GM12878 (cell line): ENCODE measurements at regions not wholly inside any gene's neighbourhood (a gene's known extent, or its start where the extent isn't known, plus 50 kb on each side); places are given as distances from the start of the nearest gene placed in this dataset.

ENCODE experiments used
- ATAC-seq: fragments of 200-7000 bp; cut with Tn5 transposase; 3 replicates; pipeline ENCODE4 v1.9.1; 2020; ENCODE audit warnings: mild to moderate bottlenecking, moderate library complexity
- BruUV-seq: library from RNA; stranded (reverse); fragments of 400-500 nt; replicated peaks from 2 replicates; lab custom pipeline; 2021; lab: Mats Ljungman, UMichigan
- CTCF ChIA-PET: fragments of 300-600 bp; sonication (Branson Sonifier 250); formaldehyde crosslinking; extraction: SDS; loops from one replicate; lab custom pipeline; 2021; ENCODE audit warnings: inconsistent platforms; lab: Yijun Ruan, JAX
- POLR2A ChIA-PET: fragments of 350-600 bp; formaldehyde crosslinking; extraction: SDS; loops from one replicate; lab custom pipeline; 2021; ENCODE audit warnings: inconsistent platforms; lab: Charles Lee
- RAD21 ChIA-PET: fragments of 300-600 bp; sonication (Branson Sonifier 250); formaldehyde crosslinking; loops from one replicate; lab custom pipeline; 2023; ENCODE audit warnings: antibody characterized with exemption; ENCODE audit not compliant: unreplicated experiment; lab: Charles Lee
- SMC1A ChIA-PET: fragments of 300-600 bp; sonication (Branson Sonifier 250); formaldehyde crosslinking; loops from one replicate; lab custom pipeline; 2023; ENCODE audit not compliant: unreplicated experiment, uncharacterized antibody; lab: Charles Lee
- DNase-seq: peaks from one replicate; pipeline ENCODE4 v3.0.0-alpha.2; 2011; ENCODE audit warnings: low read depth, low spot score
- FAIRE-seq: peaks from 3 replicates; lab custom pipeline; 2011; peaks lifted over from hg19 to GRCh38; lab: Jason Lieb, UNC
- H2AFZ ChIP-seq: 2 replicates; pipeline ENCODE4 v1.6.0; 2011; ENCODE audit warnings: low read depth, low read length, control low read depth; ENCODE audit not compliant: control insufficient read depth
- H3K27ac ChIP-seq: 2 replicates; pipeline ENCODE4 v1.5.1; 2011; ENCODE audit warnings: control low read depth; ENCODE audit not compliant: control insufficient read depth, insufficient read depth
- H3K27me3 ChIP-seq, 2 experiments: replicated peaks in 1 of 2; 2 replicates each; pipeline versions ENCODE4 v1.6.0 to v1.6.1; 2011; ENCODE audit warnings: low read length in 1 of 2; ENCODE audit not compliant: control insufficient read depth in 2 of 2, insufficient read depth in 2 of 2
- H3K36me3 ChIP-seq, 2 experiments: 2 replicates each; pipeline ENCODE4 v1.5.1; 2011; ENCODE audit warnings: low read length in 1 of 2; ENCODE audit not compliant: control insufficient read depth in 2 of 2, insufficient read depth in 2 of 2
- H3K4me1 ChIP-seq: 2 replicates; pipeline ENCODE4 v1.6.1; 2011; ENCODE audit warnings: mild to moderate bottlenecking, low read length, moderate library complexity, mixed read lengths; ENCODE audit not compliant: control insufficient read depth, insufficient read depth
- H3K4me2 ChIP-seq: 2 replicates; pipeline ENCODE4 v1.6.0; 2011; ENCODE audit warnings: control low read depth; ENCODE audit not compliant: control insufficient read depth, insufficient read depth
- H3K4me3 ChIP-seq: fragments of 200-600 bp; sonication (generic); 2 replicates; pipeline ENCODE4 v1.5.1; 2016
- H3K79me2 ChIP-seq: 2 replicates; pipeline ENCODE4 v1.6.0; 2011; ENCODE audit warnings: low read length; ENCODE audit not compliant: control insufficient read depth, insufficient read depth
- H3K9ac ChIP-seq: 2 replicates; pipeline ENCODE4 v1.8.0; 2011; ENCODE audit warnings: low read length, control low read depth, mixed read lengths; ENCODE audit not compliant: control insufficient read depth, insufficient read depth
- H3K9me3 ChIP-seq: replicated peaks from 3 replicates; pipeline ENCODE4 v1.5.1; 2011; ENCODE audit warnings: mild to moderate bottlenecking, low read length; ENCODE audit not compliant: control insufficient read depth, insufficient read depth
- H4K20me1 ChIP-seq: 2 replicates; pipeline ENCODE4 v1.6.0; 2011; ENCODE audit not compliant: control insufficient read depth, insufficient read depth
- CHD2 ChIP-seq: IDR thresholded peaks from 2 replicates; pipeline ENCODE4 v1.6.1; 2011; ENCODE audit warnings: low read depth, low read length, improper control_type of control experiment, borderline replicate concordance
- CREB1 ChIP-seq: IDR thresholded peaks from 2 replicates; pipeline ENCODE4 v1.6.1; 2012; ENCODE audit warnings: low read depth, mild to moderate bottlenecking, inconsistent platforms
- IKZF2 ChIP-seq, 2 experiments: fragments of 450-650 bp; IDR thresholded peaks; 2 replicates each; pipeline ENCODE4 v1.6.1; 2017; ENCODE audit warnings: mild to moderate bottlenecking in 2 of 2, moderate library complexity in 2 of 2
- JUND ChIP-seq: IDR thresholded peaks from 2 replicates; pipeline ENCODE4 v1.6.1; 2012; ENCODE audit warnings: low read depth, mild to moderate bottlenecking, low read length, improper control_type of control experiment, moderate library complexity
- NBN ChIP-seq: fragments of 450-650 bp; IDR thresholded peaks from 2 replicates; pipeline ENCODE4 v1.6.1; 2016
- POLR2AphosphoS2 ChIP-seq: IDR thresholded peaks from 2 replicates; pipeline ENCODE4 v1.6.1; 2011; ENCODE audit warnings: low read depth, mild to moderate bottlenecking, low read length, improper control_type of control experiment, moderate library complexity
- RBBP5 ChIP-seq: fragments of 200-600 bp; sonication (generic); conservative IDR thresholded peaks from 2 replicates; pipeline ENCODE4 v1.6.1; 2016
- STAT1 ChIP-seq: fragments of 450-650 bp; conservative IDR thresholded peaks from 2 replicates; pipeline ENCODE4 v1.6.1; 2014; ENCODE audit warnings: antibody characterized with exemption, mild to moderate bottlenecking
- SUZ12 ChIP-seq: fragments of 200-600 bp; sonication (generic); IDR thresholded peaks from one replicate; pipeline ENCODE4 v1.6.1; 2018; ENCODE audit warnings: antibody characterized with exemption, mild to moderate bottlenecking; ENCODE audit not compliant: unreplicated experiment
- TCF7 ChIP-seq: IDR thresholded peaks from 2 replicates; pipeline ENCODE4 v1.6.1; 2014; ENCODE audit warnings: antibody characterized with exemption, borderline replicate concordance
- ZNF592 ChIP-seq: fragments of 450-650 bp; IDR thresholded peaks from 2 replicates; pipeline ENCODE4 v1.6.1; 2017; ENCODE audit warnings: mild to moderate bottlenecking, moderate library complexity
- ZSCAN29 ChIP-seq: fragments of 450-650 bp; IDR thresholded peaks from 2 replicates; pipeline ENCODE4 v1.6.1; 2017; ENCODE audit warnings: mild to moderate bottlenecking, moderate library complexity
- in situ Hi-C: fragments of 300-500 bp; cut with MboI; formaldehyde crosslinking; loops from 9 replicates; pipeline ENCODE4 v1.14.3; 2018; ENCODE audit warnings: mixed read lengths
- intact Hi-C: fragments of 100-400 bp; cut with micrococcal nuclease; formaldehyde crosslinking; loops from one replicate; pipeline ENCODE4 v1.14.2; 2022; ENCODE audit not compliant: unreplicated experiment
- TF ChIP-seq, protein P1 (sequence below): fragments of 450-650 bp; IDR thresholded peaks from 2 replicates; pipeline ENCODE4 v1.6.1; 2016; ENCODE audit warnings: mild to moderate bottlenecking, moderate library complexity, borderline replicate concordance
- TF ChIP-seq, protein P2 (sequence below): fragments of 450-650 bp; IDR thresholded peaks from 2 replicates; pipeline ENCODE4 v1.6.1; 2016; ENCODE audit warnings: mild to moderate bottlenecking
- TF ChIP-seq, protein P3 (sequence below): IDR thresholded peaks from 2 replicates; pipeline ENCODE4 v1.6.1; 2011; ENCODE audit warnings: mild to moderate bottlenecking, low read depth, low read length, moderate library complexity; ENCODE audit not compliant: insufficient replicate concordance

DNA sequence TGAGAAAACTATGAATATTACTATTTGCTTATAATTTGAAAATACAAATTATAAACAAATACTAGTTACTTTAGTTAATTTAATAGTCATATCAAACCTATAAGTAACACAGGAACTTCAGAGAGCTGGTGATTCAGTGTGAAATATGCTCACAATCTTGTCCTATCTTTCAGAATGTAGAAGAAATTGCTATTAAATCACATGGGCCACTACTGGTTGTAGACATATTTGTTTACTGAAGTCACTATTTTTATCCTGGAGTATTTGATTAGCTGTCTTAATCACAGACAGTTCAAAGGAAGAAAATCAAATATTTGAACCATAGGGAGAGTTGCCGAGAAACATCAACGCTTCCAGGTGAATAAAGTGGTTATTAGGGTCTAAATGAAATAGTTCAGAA, 187.6 kb upstream of the ANO3 start (continued):
- TF ChIP-seq, protein P1, sequence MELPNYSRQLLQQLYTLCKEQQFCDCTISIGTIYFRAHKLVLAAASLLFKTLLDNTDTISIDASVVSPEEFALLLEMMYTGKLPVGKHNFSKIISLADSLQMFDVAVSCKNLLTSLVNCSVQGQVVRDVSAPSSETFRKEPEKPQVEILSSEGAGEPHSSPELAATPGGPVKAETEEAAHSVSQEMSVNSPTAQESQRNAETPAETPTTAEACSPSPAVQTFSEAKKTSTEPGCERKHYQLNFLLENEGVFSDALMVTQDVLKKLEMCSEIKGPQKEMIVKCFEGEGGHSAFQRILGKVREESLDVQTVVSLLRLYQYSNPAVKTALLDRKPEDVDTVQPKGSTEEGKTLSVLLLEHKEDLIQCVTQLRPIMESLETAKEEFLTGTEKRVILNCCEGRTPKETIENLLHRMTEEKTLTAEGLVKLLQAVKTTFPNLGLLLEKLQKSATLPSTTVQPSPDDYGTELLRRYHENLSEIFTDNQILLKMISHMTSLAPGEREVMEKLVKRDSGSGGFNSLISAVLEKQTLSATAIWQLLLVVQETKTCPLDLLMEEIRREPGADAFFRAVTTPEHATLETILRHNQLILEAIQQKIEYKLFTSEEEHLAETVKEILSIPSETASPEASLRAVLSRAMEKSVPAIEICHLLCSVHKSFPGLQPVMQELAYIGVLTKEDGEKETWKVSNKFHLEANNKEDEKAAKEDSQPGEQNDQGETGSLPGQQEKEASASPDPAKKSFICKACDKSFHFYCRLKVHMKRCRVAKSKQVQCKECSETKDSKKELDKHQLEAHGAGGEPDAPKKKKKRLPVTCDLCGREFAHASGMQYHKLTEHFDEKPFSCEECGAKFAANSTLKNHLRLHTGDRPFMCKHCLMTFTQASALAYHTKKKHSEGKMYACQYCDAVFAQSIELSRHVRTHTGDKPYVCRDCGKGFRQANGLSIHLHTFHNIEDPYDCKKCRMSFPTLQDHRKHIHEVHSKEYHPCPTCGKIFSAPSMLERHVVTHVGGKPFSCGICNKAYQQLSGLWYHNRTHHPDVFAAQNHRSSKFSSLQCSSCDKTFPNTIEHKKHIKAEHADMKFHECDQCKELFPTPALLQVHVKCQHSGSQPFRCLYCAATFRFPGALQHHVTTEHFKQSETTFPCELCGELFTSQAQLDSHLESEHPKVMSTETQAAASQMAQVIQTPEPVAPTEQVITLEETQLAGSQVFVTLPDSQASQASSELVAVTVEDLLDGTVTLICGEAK = no peak
- TF ChIP-seq TCF7 (no peak), JUND (no peak)

DNA sequence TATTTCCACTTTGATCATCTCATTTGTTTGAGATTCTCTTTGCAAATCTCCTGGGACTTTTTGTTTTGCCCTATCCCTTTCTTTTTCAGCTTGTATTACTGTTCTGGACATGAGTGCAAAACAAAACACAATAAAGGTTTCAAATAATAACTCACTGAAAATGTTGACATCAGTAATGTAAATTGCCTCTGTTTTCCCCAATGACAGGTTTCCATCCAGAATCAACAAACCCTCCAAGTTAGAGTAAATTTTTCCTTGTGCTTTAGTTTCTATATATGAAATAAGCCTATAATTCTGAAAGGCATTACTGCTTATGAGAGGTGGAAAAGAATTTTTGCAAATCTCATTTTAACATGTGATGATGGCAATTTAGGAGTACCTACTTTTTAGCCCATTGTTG, 187.0 kb upstream of the ANO3 start:
- intact Hi-C loops = no loop called here
- SMC1A ChIA-PET = no interaction called here
- POLR2A ChIA-PET = no interaction called here
- Histone ChIP-seq H3K4me2 (no peak overlapping the region), H3K9ac (no peak overlapping the region), H3K27me3 (no peaks in the 10 kb centered on the region; a peak in 2 of 4 replicates), H3K4me1 (no peaks in the 10 kb centered on the region), H3K9me3 (no peaks in the 10 kb centered on the region), H2AFZ (no peak overlapping the region), H4K20me1 (no peaks in the 10 kb centered on the region), H3K36me3 (no peaks in the 10 kb centered on the region), H3K79me2 (no peaks in the 10 kb centered on the region), H3K4me3 (no peak overlapping the region), H3K27ac (no peak overlapping the region)
- FAIRE-seq (no peak), ATAC-seq (no peak), DNase-seq (no peak)
- in situ Hi-C loops = no loop called here
- BruUV-seq = no TSS peak
- CTCF ChIA-PET = no interaction called here
- RAD21 ChIA-PET = no interaction called here
- TF ChIP-seq ZNF592 (no peak), STAT1 (no peak), SUZ12 (no peak), NBN (no peak), RBBP5 (no peak), IKZF2 (IDR thresholded peaks at IDR 0.05) (no peak), POLR2AphosphoS2 (no peak), CHD2 (no peak), ZSCAN29 (no peak), CREB1 (no peak)
- TF ChIP-seq, protein P2, sequence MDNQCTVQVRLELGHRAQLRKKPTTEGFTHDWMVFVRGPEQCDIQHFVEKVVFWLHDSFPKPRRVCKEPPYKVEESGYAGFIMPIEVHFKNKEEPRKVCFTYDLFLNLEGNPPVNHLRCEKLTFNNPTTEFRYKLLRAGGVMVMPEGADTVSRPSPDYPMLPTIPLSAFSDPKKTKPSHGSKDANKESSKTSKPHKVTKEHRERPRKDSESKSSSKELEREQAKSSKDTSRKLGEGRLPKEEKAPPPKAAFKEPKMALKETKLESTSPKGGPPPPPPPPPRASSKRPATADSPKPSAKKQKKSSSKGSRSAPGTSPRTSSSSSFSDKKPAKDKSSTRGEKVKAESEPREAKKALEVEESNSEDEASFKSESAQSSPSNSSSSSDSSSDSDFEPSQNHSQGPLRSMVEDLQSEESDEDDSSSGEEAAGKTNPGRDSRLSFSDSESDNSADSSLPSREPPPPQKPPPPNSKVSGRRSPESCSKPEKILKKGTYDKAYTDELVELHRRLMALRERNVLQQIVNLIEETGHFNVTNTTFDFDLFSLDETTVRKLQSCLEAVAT = no peak
- TF ChIP-seq, protein P3, sequence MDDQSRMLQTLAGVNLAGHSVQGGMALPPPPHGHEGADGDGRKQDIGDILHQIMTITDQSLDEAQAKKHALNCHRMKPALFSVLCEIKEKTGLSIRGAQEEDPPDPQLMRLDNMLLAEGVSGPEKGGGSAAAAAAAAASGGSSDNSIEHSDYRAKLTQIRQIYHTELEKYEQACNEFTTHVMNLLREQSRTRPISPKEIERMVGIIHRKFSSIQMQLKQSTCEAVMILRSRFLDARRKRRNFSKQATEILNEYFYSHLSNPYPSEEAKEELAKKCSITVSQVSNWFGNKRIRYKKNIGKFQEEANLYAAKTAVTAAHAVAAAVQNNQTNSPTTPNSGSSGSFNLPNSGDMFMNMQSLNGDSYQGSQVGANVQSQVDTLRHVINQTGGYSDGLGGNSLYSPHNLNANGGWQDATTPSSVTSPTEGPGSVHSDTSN = no peak
